GM18508 (cell line): ENCODE measurements at regions not wholly inside any gene's neighbourhood (a gene's known extent, or its start where the extent isn't known, plus 50 kb on each side); places are given as distances from the start of the nearest gene placed in this dataset.

Source experiments
- ATAC-seq: cut with Tn5 transposase; IDR thresholded peaks from one replicate; pipeline ENCODE4 v1.9.1; 2021; ENCODE audit warnings: moderate number of reproducible peaks; ENCODE audit not compliant: insufficient read depth, unreplicated experiment

DNA sequence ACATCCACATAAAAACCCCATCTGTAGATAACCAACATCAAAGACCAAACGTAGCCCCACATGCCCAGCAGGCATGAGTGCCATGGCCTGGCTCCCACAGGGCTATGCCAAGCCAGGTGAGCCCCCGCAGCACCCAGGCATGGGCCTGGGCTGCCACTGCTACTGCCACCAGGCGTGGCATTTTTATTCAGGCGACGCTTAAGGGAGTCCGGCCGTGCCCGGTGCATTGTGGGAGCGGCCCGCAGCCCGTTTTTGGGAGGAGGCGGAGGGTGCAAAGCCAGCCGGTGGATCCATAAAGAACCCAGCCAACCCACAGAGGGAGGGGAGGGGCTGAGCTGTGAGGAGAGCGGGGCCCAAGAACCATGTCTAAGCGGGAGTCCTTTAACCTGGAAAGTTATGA lies 83.6 kb downstream of the XIST start:
- no peak for ATAC-seq

- no peak for ATAC-seq
Observed at GRCh38 chrX:73768160-73768559, 84.4 kb downstream of the XIST start.

GRCh38 chrX:73767017-73767416 lies 85.5 kb downstream of the XIST start:
- no peak for ATAC-seq

DNA sequence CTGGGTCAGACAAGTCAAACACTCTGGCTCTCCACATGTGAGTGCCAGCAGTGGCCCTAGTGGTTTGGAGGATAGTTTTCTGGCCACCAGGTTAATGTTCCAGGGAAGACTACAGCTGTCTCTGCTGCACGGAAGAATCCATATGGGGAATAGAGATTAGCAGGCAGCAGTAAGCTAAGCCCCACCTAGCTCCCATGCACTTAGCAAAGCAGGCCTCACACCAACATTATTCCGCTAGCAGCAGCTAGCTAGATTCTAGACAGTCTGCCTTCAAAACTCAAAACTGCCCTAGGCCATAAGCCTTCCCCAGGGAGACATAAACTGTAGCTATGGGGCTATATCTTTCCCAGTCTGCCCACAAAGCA lies 86.1 kb downstream of the XIST start:
- ATAC-seq, result no peak

DNA sequence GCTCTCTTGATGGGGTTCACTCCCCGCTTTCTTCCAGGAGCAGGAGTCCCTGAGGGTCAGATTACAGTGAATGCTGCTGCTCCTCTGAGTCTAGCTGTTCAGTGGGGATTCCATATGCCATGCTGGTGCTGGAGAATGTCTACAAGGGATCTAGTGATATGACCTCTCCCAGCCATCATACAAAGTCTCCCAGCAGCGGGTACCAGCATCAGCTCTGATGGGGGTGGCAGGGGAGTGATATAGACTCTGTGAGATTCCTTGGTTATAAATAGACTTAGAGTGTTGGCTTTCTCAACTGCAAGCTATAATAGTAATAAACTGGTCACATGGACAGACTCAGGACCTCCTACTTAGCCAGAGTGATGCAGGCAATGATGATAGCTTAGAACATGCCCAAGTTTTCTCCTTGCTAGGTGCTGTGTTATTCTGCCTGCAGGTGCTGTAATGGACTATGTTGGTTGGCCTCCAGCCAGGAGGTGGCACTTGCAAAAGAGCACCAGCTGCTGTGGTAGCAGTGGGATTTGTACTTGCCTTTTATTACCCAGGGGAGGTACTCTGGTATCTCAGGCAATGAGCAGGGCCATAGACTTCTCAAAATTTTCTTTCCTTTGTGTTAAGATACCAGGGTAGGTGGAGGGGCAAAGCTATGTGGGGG lies 86.6 kb downstream of the XIST start:
- no peak for ATAC-seq

DNA sequence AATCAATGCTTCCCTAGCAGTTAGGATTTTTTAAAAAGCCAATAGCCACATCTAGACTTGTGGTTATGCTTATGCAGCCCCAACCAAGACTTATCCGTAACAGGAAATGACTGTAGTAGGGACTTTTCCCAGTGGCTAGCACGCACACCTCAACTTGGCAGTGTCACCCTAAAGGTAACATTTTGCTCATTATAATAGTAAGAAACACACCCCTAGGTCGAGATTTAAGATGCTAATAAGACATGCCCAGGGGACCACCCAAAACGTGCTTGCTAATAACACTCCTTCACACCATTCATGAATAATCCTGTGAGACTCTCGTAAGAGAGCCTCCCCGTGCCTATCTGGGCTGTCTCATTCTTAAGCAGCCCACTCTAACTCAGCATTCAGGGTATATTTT lies 94.3 kb downstream of the XIST start:
- ATAC-seq, result peak; percentile 86
